HG03354 (cell line): ENCODE measurements at regions not wholly inside any gene's neighbourhood (a gene's known extent, or its start where the extent isn't known, plus 50 kb on each side); places are given as distances from the start of the nearest gene placed in this dataset.
A peak's percentile ranks its signal among the peaks of the same experiment; 100 is the strongest.
"Not testable (repeated sequence)": the region's sequence is repeated elsewhere in the genome, so short reads cannot be mapped to it uniquely, and the experiment has no call there.

Experiments used
- ATAC-seq: cut with Tn5 transposase; IDR thresholded peaks from one replicate; pipeline ENCODE4 v1.9.1; 2021; ENCODE audit warnings: mild to moderate bottlenecking; ENCODE audit not compliant: unreplicated experiment, poor library complexity, severe bottlenecking

DNA sequence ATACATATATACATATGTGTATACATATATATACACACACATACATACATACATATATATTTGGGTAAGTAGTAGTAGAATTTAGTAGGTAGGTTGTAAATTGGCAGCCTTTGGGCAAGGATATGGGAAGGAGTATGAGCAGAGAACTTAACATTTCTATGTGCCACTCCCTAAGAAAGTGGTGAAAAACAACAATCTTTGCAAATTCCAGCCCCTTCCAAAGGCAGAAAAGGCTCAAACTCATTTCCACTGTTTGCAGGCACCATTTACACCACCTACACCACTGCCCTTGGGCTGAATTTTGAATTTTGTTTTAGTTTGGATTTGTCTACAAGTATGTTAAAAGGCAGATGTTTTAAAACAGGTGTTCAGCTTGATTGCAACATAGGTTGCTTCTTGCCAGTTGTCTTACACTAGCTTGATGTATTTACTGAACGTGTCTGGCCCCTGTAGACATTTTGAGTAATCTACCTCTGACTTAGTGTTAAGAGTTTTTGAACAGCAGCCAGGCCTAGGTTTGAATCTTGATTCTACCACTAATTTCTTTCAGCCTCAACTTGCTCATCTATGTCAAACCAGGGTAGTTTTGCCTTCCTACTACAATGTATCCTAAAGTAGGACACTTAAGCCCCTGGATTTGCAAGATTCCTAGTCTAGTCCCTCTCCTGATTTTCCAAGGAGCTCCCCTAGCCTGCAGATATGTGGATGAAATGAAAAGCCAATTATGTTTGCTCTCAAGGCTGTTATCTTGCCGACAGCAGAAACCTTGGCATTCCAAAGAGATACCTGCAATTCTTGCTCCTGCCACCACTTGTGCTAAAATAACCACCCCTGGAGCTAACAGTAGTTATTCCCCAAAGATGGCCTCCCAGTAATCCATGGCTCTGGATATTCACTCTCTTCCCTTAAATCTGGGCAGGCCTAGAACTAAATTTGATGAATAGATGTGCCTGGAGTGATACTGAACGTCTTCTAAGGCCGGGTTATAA is 156.2 kb upstream of the SLC44A1 start:
- no peak for ATAC-seq

DNA sequence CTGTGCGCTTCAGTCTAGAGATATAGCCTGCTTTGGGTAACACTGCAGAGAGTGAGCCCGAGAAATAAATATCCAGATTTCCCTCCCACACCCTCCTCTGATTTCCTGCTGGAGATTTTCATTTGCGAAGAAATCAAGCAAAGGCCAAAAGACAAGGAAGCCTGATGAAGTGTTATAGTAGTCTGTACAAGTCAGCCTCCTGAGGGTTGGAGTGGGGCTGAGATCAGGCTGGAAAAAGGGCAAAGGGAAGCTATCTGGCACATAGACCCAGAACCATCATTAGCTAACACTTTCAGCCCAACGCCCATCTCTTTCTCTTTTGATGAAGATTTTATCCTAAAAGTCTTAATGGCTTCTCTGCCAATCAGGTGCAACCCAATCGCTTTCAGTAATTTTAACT is 154.6 kb upstream of the SLC44A1 start:
- ATAC-seq, result no peak

DNA sequence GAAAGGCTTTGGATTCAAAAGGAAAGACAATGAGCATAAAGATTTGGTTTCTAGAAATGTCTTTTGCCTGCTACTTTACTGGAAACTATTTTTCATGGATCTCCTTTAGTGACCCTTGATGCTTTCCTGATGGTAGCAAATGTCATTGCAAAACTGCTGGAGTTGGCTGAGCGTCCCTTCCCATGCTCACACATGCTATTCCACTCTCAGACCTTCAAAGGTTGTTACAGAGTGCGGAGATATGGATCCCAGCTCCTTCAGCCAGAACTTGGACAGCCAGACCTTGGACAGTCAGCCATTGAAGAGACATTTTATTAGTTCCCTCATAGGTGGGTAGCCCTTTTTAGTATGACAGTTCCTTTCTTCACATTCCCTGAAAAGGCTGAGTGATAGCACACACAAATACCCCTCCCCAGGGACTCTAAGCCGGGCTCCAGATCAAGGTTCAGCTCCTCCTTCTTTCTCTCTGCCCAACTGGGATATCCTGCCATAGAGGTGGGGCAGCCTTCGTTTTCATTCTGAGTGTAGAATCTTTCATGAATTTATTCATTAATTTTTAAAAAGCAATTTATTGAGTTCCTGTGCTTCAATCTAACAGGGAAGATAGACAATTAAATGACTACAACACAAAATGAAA is 153.3 kb upstream of the SLC44A1 start:
- no peak for ATAC-seq

DNA sequence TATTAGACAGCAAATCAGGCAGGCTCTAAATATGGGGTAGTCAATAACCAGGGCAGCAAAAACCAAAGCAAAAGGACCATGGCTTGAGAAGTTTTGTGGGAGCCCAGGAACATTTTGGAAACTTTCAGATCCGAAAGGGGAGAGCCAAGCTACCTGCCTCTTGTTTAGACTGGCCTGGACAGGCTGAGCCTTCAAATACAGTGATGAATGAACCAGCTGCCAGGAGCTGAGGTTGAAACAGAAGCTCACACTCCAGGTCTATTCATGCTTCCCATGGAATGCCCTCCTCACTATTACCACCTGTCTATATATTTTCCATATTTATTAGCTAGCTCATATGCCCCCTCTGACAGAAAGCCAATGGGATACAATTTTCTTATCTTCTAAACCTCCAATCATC is 150.8 kb upstream of the SLC44A1 start:
- ATAC-seq, result no peak

DNA sequence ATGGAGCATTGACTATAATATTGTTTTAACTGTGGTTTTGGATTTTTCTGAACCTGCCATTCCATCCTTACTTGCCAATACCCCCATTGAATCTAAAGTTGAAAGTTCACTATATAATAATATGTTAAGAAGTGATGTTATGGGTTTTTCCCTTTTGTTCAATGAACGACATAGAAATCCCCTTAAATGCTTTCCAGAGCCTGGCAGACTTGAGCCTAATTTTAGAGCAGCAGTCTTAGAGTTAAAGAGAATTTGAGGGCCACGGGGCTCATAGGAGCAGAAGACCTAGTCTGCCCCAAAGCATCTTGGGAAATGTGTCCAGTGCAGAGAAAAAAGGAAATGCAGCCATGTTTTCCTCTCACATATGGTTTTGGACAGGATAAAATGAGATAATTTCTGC is 146.1 kb upstream of the SLC44A1 start:
- ATAC-seq, result no peak

DNA sequence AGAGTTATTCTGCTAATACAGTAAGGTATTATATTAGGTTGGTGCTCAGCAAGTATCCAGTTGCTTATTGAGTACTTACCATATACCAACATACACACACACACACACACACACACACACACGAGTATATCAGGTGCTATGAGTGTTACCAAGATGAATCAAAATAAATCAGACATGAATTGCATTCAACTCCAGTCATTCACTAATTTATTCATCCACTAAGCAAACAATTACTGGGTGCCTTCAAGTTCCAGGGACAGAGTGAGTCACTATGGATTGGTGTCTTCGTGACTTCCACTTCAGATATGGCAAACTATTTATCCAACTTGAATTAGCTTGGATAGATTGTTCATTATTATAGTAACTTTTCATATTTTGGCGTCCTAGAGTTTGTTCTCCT is 140.7 kb upstream of the SLC44A1 start:
- no peak for ATAC-seq

DNA sequence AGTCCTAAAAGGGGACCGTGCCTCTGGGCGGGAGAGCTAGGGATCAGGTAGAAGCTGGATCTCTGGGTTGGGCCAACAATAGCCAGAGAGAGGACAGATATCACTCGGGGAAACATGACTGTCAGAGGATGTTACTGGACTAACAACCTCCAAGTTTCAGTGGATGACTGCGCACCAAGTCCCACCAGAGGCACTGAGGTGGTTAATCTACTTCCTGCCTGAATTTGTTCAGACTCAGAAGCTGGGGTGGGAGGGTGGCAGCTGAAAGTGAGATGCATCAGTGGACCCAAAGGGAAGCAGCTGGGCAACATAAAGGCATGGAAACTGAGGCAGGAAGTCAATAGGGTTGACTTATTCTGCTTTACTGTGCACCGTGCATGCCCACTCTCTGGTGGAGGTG is 130.1 kb upstream of the SLC44A1 start:
- ATAC-seq, result peak; percentile 78

DNA sequence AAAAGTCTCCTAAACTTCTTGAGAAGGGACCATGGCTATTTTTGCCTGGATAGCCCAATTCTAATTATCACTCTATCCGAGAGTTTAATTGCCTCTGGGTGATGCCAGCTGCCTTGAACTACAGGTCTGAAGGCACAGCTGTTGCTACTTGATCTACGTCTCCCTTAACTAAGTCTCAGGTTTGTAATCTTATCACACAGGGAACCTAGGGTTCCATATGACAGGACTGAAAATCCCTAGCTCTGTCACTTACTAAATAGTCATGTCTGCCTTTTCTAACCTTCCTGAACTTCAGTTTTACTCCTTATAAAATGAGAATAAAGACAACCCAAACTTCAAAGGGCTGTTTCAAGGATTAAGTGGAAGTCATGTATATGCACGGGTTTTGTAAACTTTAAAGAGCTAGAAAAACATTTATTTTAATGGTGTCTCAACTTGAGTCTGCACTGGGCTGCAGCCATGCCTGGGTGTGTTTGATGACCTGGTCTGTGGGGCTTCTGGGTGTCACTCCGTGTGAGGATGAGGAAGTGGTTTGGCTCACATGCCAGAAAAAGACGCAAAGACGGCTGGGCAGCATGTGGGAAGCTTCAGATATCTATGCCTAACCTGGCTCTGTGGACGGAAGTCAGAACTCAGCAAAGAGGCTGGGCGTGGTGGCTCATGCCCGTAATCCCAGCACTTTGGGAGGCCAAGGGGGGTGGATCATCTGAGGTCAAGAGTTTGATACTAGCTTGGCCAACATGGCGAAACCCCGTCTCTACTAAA is 129.3 kb upstream of the SLC44A1 start:
- peak; percentile 81 for ATAC-seq

DNA sequence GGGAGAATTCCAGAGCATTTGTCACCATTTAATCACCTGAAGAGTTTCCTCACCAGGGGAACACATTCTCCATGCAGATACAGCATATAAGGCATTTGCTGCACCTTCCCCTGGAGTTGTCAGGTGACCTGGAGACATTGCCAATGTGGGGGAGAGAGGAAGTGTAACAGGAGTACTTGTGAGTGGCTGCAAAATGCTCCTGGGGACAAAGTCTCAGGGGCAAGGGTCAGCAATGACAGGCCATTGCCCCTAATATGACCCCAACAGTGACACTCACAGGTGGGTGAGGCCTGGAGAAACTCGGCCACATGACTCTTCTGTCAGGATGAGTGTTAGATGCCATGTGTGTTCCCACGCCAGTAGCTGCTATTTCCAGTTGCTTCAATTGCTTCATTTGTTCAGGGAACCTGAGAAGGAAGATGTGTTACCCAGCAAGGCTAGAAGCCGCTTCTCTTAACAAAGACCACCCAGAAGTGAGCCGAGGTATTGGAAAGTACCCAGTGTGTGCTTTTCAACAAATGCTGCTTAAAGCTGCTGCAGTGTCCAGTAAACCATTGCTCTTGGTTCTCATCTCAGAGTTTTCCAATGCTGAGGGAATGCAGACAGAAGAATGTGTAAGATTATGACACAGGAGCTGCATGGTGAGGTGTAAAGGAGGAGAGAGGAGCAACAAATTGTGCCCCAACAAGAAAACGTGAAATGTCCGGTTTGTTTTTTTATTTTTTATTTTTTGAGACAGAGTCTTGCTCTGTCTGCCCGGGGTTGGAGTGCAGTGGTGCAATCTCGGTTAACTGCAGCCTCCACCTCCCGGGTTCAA is 128.2 kb upstream of the SLC44A1 start:
- no peak for ATAC-seq

DNA sequence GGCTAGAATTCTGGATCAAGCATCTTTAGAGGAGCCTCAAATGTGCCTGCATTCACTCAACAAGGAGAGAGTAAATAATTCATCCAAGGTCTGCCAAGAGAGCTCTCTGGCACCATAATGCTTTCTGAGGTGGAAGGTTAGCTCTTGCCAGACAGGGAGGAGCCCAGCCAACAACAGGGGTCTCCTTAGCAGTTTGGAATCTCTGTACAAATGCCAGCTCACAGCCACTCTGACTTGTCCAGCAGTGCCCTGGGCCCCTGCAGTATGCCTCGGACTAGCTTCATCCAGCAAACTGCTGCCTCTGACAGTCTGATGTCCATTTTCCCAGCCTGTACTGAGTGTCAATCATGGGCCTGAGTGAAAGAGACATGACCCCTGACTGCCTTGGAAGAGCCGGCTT is 127.2 kb upstream of the SLC44A1 start:
- no peak for ATAC-seq

DNA sequence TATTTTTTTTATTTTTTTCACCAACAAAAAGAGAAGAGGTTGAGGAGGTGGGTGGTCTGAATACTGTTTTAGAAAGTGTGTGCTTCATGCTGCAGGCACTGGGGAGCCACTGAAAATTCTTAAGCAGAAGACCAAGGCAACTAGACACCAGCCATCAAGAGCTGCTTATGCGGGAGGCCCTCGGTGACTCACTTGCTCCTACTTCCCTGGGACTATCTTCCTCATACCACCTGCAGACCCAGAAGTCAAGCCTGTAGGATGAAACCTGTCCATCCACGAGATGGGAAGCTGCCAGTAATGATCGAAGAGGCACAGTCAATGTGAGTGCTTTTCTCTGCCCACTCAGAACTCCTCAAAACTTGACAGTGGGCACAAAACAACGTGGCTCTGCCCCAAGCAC is 125.8 kb upstream of the SLC44A1 start:
- no peak for ATAC-seq

DNA sequence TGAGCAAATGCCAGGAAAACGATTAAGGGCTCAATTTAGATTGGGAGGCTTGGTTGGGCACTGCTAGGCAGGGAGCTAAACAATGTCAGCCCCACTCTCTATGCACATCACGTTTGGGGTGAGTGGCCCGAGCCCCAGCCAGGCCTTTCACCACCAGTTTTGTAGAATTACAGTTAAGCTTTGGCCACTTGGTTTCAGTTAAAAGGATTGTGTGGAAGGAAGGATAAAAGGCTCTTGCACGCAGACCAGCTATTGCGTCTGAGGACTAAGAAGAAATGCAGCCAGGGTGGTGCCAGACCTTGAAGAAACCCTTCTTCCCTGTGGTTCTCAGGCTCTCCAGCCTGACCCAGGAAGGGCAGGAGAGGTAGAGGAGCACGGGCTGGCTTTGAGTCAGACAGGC is 125.3 kb upstream of the SLC44A1 start:
- no peak for ATAC-seq

DNA sequence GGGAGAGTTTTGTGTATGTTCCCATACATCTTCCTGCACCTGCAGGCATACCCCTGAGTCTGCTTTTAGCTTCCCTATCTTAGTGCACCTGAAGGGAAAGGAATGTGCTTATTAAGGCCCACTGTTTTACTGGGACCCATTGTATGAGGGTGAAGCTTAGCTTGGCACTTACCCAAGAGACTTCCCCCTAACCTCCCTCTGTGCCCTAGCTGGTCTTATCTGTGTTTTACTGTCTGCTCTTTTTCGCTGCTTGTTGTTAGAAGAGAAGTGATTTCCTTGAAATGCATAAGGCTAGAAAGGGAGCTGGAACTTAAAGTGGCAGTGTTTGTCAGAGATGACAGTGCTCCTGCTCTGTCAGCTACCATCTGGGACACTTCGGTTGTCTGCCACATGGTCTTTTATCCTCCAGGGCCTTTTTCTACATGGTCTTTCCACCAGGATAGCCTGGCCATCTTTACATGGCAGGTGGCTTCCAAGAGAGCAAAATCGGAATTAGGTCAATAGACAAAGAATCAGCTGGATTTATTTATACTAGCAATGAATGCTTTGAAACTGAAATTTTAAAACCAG is 122.5 kb upstream of the SLC44A1 start:
- ATAC-seq, result no peak

DNA sequence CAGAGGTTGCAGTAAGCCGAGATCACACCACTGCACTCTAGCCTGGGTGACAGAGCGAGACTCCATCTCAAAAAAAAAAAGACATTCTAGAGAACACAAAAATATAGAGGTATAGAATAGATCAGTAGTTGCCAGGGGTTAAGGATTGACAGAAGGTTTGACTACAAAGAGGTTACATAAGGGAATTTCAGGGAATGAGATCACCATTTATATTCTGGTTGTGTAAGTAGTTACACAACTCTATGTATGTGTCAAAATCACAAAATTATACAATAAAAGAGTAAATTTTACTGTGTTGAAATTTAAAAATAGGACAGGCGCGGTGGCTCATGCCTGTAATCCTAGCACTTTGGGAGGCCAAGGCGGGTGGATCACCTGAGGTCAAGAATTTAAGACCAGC is 119.9 kb upstream of the SLC44A1 start:
- not testable (repeated sequence) for ATAC-seq

DNA sequence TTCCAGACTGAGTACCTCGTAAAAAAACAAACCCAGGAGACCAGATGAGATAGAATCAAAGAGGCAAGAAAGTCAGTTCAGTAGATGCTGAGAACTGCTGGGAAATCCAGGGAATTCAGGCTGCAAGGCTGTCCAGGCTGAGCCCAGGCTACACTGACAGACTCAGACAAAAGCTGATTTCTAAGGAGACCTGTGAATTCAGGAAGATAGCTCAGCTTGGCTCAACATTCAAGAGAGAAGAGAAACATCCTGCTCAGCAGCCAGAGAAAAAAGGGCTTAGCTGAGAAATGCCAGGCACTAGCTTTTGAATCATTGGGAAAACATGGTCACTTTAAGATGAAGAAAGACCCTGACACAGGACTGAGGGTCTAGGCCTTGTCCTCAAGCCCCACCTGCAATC is 118.2 kb upstream of the SLC44A1 start:
- no peak for ATAC-seq

DNA sequence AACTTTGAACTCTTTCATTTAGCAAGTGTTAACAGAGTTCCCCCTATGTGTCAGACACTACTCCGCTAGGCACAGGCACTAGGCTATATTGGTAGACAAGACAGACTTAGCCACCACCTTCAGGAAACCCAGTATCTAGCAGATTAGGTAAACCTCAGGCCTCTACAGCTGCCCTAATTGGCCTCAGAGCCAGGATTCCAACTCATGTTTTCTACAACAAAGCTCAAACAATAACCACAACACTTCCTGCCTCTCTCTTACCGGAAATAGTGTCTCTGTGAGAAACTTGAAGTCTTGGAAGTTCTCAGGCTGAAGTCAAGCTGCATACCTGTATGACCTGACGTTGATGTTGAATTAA is 116.6 kb upstream of the SLC44A1 start:
- peak; percentile 99 for ATAC-seq

DNA sequence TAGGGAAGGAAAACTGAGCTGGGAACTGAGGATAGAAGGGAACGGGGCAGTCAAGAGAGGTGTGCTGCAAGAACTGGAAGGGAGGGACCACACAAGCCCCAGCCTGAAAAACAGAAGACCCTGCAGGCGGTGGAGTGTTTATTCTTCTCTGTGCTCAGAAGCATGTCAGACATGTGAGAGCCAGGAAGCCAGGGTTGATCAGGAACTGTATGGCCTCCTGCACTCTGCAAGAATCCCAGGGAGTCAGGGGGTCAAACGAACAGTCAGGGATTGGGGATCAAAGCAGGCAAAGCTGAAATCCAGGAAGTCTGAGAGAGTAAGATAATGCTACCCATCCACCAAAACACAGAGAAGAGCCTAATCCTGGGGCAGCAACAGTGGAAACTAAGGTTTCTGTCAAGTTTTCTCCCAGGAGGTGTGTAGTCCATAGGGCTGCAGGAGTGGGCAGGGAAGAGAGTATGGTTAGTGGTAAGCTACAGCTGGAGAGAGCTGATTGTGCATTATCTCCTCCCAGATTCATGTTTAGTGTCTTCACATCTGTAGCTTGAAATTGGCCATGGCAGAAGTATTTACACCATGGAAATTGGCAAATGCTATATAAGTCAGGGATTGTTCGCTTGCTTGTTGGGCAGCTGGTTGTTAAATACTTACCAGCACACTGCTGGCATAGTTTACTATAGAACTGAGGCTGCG is 115.4 kb upstream of the SLC44A1 start:
- no peak for ATAC-seq

DNA sequence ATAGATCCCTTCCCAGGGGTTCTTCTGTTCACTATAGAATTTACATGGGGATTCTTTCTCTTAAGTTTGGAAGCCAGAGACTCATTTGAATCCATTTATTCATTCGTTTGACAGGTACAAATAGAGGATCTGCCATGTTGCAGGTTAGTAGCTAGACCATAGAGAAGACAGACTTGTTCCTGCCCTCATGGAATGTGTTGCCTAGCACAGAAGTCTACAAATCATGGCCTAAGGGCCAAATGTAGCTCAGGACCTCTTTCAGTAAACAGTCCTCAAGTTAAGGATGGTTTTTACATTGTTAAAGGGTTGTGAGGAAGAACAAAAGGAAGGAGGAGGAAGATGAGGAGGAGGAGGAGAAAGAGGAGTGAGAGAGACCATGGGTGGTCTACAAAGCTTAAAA is 114.7 kb upstream of the SLC44A1 start:
- ATAC-seq, result no peak

DNA sequence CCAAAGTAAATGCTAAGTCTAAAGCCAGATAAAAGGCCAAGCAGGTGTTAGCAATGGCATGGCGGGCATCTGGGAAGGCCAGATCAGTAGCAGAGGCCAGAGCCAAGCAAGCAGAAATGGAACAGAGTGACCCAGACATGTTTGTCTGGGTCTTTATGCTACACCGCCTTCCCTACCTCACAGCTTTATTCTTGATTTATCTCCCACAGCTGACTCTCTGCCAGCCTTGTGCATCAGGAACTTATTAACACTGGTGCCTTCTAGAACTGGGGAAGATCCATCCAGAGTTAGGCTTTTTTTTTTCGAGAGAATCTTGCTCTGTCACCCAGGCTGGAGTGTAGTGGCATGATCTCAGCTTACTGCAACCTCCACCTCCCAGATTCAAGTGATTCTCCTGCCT is 112.5 kb upstream of the SLC44A1 start:
- no peak for ATAC-seq
